ENCODE measurements at regions not wholly inside any gene's neighbourhood (a gene's known extent, or its start where the extent isn't known, plus 50 kb on each side); places are given as distances from the start of the nearest gene placed in this dataset.

DNA sequence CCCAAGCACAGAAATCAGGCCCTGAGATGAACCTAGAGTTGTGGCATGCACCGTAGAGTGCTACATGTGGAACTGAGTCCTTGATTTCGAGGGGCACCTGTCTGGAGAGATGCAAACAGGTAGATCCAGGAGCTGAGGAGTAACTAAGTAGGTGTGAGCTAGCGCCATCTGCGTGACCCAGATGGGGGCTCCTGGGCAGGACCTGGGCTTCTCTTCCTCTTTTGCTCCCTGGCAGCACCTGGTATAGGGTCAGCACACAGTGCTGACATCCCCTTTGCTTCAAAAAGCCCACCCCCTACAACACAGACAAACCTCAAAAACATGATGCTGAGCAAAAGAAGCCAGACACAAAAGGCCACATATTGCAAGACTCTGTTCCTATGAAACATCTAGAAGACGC is 65.8 kb downstream of the PITPNM2 start:
- Histone ChIP-seq H3K27ac (no peak overlapping the region), H3K9me3 (peaks cover 0 to 2% (median 0%) of the 10 kb centered on the region in 4 donors), H3K27me3 (no peaks in the 10 kb centered on the region), H3K4me1 (peaks cover 0 to 30% (median 18%) of the 10 kb centered on the region in 4 donors), H3K4me3 (no peak overlapping the region), H3K36me3 (no peaks in the 10 kb centered on the region)
- WGBS, 2 donors = 91 to 100% methylated on average over 5 of the region's 5 CpGs
- no peak for DNase-seq (ENCODE audit: low spot score in 2 of 2)
- no peak for TF ChIP-seq EP300 (IDR thresholded peaks at IDR 0.05)
- TF ChIP-seq, protein P1, sequence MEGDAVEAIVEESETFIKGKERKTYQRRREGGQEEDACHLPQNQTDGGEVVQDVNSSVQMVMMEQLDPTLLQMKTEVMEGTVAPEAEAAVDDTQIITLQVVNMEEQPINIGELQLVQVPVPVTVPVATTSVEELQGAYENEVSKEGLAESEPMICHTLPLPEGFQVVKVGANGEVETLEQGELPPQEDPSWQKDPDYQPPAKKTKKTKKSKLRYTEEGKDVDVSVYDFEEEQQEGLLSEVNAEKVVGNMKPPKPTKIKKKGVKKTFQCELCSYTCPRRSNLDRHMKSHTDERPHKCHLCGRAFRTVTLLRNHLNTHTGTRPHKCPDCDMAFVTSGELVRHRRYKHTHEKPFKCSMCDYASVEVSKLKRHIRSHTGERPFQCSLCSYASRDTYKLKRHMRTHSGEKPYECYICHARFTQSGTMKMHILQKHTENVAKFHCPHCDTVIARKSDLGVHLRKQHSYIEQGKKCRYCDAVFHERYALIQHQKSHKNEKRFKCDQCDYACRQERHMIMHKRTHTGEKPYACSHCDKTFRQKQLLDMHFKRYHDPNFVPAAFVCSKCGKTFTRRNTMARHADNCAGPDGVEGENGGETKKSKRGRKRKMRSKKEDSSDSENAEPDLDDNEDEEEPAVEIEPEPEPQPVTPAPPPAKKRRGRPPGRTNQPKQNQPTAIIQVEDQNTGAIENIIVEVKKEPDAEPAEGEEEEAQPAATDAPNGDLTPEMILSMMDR (IDR thresholded peaks at IDR 0.05) = no peak
- no peak for TF ChIP-seq POLR2A (IDR thresholded peaks at IDR 0.05)

GRCh38 chr12:123083661-123084571 is 67.0 kb downstream of the PITPNM2 start:
- no peak for DNase-seq (ENCODE audit: low spot score in 2 of 2)
- Histone ChIP-seq H3K4me1 (peaks cover 0 to 22% (median 14%) of the 10 kb centered on the region in 4 donors), H3K36me3 (no peaks in the 10 kb centered on the region), H3K9me3 (no peaks in the 10 kb centered on the region), H3K4me3 (no peak overlapping the region), H3K27ac (peak overlapping the region in 1 of 4 donors; percentile 35), H3K27me3 (no peaks in the 10 kb centered on the region)
- TF ChIP-seq POLR2A (IDR thresholded peaks at IDR 0.05) (no peak), EP300 (IDR thresholded peaks at IDR 0.05) (no peak)
- TF ChIP-seq, protein P1 (IDR thresholded peaks at IDR 0.05) = no peak
- 56 to 64% methylated on average over 9 to 11 of the region's 11 CpGs for WGBS, 2 donors

GRCh38 chr12:123080634-123081033 is 70.3 kb downstream of the PITPNM2 start:
- no peaks in the 10 kb centered on the region for H3K9me3 ChIP-seq
- no peaks in the 10 kb centered on the region for H3K36me3 ChIP-seq
- no peaks in the 10 kb centered on the region for H3K27me3 ChIP-seq
- TF ChIP-seq POLR2A (IDR thresholded peaks at IDR 0.05) (no peak), EP300 (IDR thresholded peaks at IDR 0.05) (no peak)
- no peak for DNase-seq (ENCODE audit: low spot score in 2 of 2)
- H3K4me3 ChIP-seq = no peak overlapping the region
- 93 to 100% methylated on average over 4 of the region's 4 CpGs for WGBS, 2 donors
- H3K27ac ChIP-seq = no peak overlapping the region
- peaks cover 0 to 45% (median 25%) of the 10 kb centered on the region in 4 donors for H3K4me1 ChIP-seq

DNA sequence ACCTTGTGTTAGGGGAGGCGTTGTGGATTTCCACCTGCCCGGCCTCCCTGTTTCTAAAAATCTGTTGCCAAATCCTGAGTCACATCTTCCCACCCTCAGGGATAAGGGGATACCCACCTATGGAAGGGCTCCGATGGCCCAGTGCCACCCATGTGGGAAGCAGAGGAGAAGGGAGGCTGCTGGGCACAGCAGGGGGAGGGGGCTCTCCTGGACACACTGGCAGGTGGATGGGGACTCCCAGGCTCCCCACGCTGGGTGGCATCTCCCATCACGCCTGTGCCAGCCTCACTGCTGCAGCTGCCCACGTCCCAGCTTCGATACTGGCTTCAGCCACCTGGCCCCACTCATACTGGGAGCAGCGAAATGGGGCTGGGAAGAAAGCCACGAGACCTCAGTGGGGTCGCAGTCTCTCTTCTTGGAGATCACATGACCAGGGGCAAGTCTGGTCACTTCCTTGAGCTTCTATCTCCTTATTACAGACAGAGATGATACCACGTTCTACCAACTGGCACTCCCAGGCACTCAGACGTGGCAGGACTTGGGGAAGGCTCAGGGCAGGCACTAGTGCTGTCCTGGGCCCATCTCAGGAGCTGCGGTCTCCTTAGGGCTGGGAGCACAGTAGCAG is 72.2 kb downstream of the PITPNM2 start:
- no peak overlapping the region for H3K4me3 ChIP-seq
- peaks cover 0 to 44% (median 22%) of the 10 kb centered on the region in 4 donors for H3K4me1 ChIP-seq
- WGBS, 2 donors = 84 to 87% methylated on average over 10 to 12 of the region's 13 CpGs
- no peaks in the 10 kb centered on the region for H3K27me3 ChIP-seq
- TF ChIP-seq EP300 (IDR thresholded peaks at IDR 0.05) = no peak
- H3K36me3 ChIP-seq = no peaks in the 10 kb centered on the region
- H3K27ac ChIP-seq = no peak overlapping the region
- H3K9me3 ChIP-seq = no peaks in the 10 kb centered on the region
- no peak for DNase-seq (ENCODE audit: low spot score in 2 of 2)

DNA sequence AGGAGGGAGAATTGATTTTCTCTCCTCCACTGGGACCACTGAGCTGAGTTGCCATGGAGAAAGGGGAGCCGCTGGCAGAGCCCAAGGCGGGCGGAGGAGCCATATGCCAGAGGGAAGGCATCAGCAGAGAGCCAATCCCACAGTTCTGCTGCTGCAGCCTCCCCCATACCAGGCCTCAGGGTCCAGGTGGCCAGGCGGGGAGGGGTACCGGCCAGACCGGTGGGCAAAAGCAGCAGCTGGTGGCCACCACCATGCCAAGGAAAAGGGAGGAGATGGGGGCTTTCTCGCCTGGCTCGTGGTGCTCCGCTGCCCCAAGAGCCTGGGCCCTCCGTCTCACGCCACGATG is 72.8 kb downstream of the PITPNM2 start:
- WGBS, 2 donors = 76 to 77% methylated on average over 12 of the region's 12 CpGs
- Histone ChIP-seq H3K36me3 (no peaks in the 10 kb centered on the region), H3K4me1 (peaks cover 0 to 43% (median 22%) of the 10 kb centered on the region in 4 donors), H3K27ac (no peak overlapping the region), H3K4me3 (no peak overlapping the region), H3K27me3 (no peaks in the 10 kb centered on the region), H3K9me3 (no peaks in the 10 kb centered on the region)
- no peak for DNase-seq (ENCODE audit: low spot score in 2 of 2)
- TF ChIP-seq, protein P1 (IDR thresholded peaks at IDR 0.05) = no peak
- TF ChIP-seq EP300 (IDR thresholded peaks at IDR 0.05) (no peak), POLR2A (IDR thresholded peaks at IDR 0.05) (no peak)

All from tibial nerve (tissue), 4 donors.